ENCODE measurements at regions not wholly inside any gene's neighbourhood (a gene's known extent, or its start where the extent isn't known, plus 50 kb on each side); places are given as distances from the start of the nearest gene placed in this dataset.

GRCh38 chr14:103206023-103206481, 82.8 kb downstream of the TNFAIP2 start:
- FAIRE-seq: no peak
- H3K4me1 ChIP-seq (ENCODE audit: control insufficient read depth, extremely low read depth, insufficient read depth, low read length): no peaks in the 10 kb centered on the region
- no peak overlapping the region for H3K4me3 ChIP-seq (replicated peaks in 1 of 3; ENCODE audit: insufficient read depth in 1 of 3, low read depth in 1 of 3, low read length in 3 of 3)
- POLR2A ChIA-PET: no interaction called here
- H4K20me1 ChIP-seq (replicated peaks; ENCODE audit: control insufficient read depth, extremely low read depth, insufficient read depth, low read length): no peaks in the 10 kb centered on the region
- intact Hi-C loops (cut with micrococcal nuclease) (no loop called here), dilution Hi-C loops (cut with MboI; ENCODE audit: extremely low pct_ligation_motif_present, low sequenced_read_pairs) (no loop called here)
- BruUV-seq (replicated peaks): no TSS peak
- no peaks in the 10 kb centered on the region for H3K9me1 ChIP-seq (replicated peaks; ENCODE audit: control insufficient read depth, extremely low read depth, insufficient read depth, low read length)
- TF ChIP-seq, protein P1, sequence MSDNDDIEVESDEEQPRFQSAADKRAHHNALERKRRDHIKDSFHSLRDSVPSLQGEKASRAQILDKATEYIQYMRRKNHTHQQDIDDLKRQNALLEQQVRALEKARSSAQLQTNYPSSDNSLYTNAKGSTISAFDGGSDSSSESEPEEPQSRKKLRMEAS (IDR thresholded peaks at IDR 0.05; ENCODE audit: insufficient read depth, insufficient read length): no peak
- TF ChIP-seq JUN (IDR thresholded peaks at IDR 0.05; ENCODE audit: borderline replicate concordance, insufficient read depth, insufficient read length, low read depth) (no peak), POLR2A (IDR thresholded peaks at IDR 0.05; ENCODE audit: low read depth, low read length) (no peak), MYC (IDR thresholded peaks at IDR 0.05; ENCODE audit: low read depth, low read length) (no peak), FOS (IDR thresholded peaks at IDR 0.05; ENCODE audit: borderline replicate concordance, insufficient read depth, low read length) (no peak), GATA2 (IDR thresholded peaks at IDR 0.05; ENCODE audit: insufficient read depth, insufficient read length, low read depth, low read length) (no peak), EZH2 (IDR thresholded peaks at IDR 0.05; ENCODE audit: borderline replicate concordance, low read depth, low read length, severe bottlenecking) (no peak), CTCF (IDR thresholded peaks at IDR 0.05; ENCODE audit: extremely low read depth in 1 of 2, insufficient read depth in 1 of 2, low read depth in 1 of 2, low read length in 2 of 2) (no peak), POLR2AphosphoS5 (IDR thresholded peaks at IDR 0.05; ENCODE audit: insufficient read depth, low read depth, low read length) (no peak)
- no peak overlapping the region for H3K4me2 ChIP-seq (ENCODE audit: insufficient read depth, low read length)
- no peaks in the 10 kb centered on the region for H3K9me3 ChIP-seq (replicated peaks; ENCODE audit: control insufficient read depth, insufficient read depth, low read length)
- H3K79me2 ChIP-seq (ENCODE audit: control insufficient read depth, insufficient read depth, low read length): no peaks in the 10 kb centered on the region
- H3K27ac ChIP-seq (ENCODE audit: insufficient read depth, low read depth, low read length): no peak overlapping the region
- H3K27me3 ChIP-seq (ENCODE audit: control insufficient read depth in 2 of 2, insufficient read depth in 2 of 2, low read length in 2 of 2): peaks cover 16 to 26% of the 10 kb centered on the region in 2 experiments
- H3K9ac ChIP-seq (replicated peaks; ENCODE audit: extremely low read depth, insufficient read depth, low read length): no peak overlapping the region
- DNase-seq (ENCODE audit: low read depth, low spot score): no peak
- no peak overlapping the region for H2AFZ ChIP-seq (ENCODE audit: low read depth, low read length)
- CTCF ChIA-PET: interaction anchor here (1.2 to 1.8 kb wide), 2 partner anchors 18 to 86 kb away, joined by 3 to 4 read pairs; no protein-coding TSS in a partner anchor
- H3K36me3 ChIP-seq (ENCODE audit: control insufficient read depth in 2 of 2, extremely low read depth in 1 of 2, insufficient read depth in 2 of 2, low read length in 2 of 2): no peaks in the 10 kb centered on the region

All from endothelial cell of umbilical vein (primary cell).